Osteoblast (primary cell): ENCODE measurements at regions not wholly inside any gene's neighbourhood (a gene's known extent, or its start where the extent isn't known, plus 50 kb on each side); places are given as distances from the start of the nearest gene placed in this dataset.

Experiments
- DNase-seq: peaks from one replicate; pipeline ENCODE4 v3.0.0; 2011; ENCODE audit warnings: low spot score, mixed read lengths; ENCODE audit not compliant: insufficient read length; ENCODE audit errors: missing footprints
- H2AFZ ChIP-seq: 2 replicates; pipeline ENCODE4 v1.6.0; 2011; ENCODE audit warnings: mild to moderate bottlenecking, low read length
- H3K27ac ChIP-seq: 2 replicates; pipeline ENCODE4 v1.5.1; 2011; ENCODE audit warnings: mild to moderate bottlenecking, low read depth, low read length, moderate library complexity
- H3K27me3 ChIP-seq: 2 replicates; pipeline ENCODE4 v1.6.0; 2012; ENCODE audit warnings: mild to moderate bottlenecking, control low read depth, inconsistent platforms, low read length, moderate library complexity; ENCODE audit not compliant: insufficient read depth
- H3K36me3 ChIP-seq: 2 replicates; pipeline ENCODE4 v1.5.1; 2011; ENCODE audit warnings: mild to moderate bottlenecking, low read length, control low read depth, moderate library complexity; ENCODE audit not compliant: insufficient read depth
- H3K4me1 ChIP-seq: 2 replicates; pipeline ENCODE4 v1.5.1; 2011; ENCODE audit warnings: mild to moderate bottlenecking, low read length, control low read depth, moderate library complexity; ENCODE audit not compliant: insufficient read depth
- H3K4me2 ChIP-seq: 2 replicates; pipeline ENCODE4 v1.6.0; 2011; ENCODE audit warnings: mild to moderate bottlenecking, low read length; ENCODE audit not compliant: insufficient read depth
- H3K4me3 ChIP-seq: fragments of 200-600 bp; sonication (generic); 3 replicates; pipeline ENCODE4 v1.5.1; 2012; ENCODE audit warnings: mild to moderate bottlenecking, low read length, inconsistent platforms; ENCODE audit not compliant: insufficient read depth
- H3K79me2 ChIP-seq: 2 replicates; pipeline ENCODE4 v1.6.0; 2012; ENCODE audit warnings: mild to moderate bottlenecking, low read length, control low read depth, inconsistent platforms; ENCODE audit not compliant: insufficient read depth
- H3K9me3 ChIP-seq: 2 replicates; pipeline ENCODE4 v1.5.1; 2011; ENCODE audit warnings: low read depth, low read length, control low read depth
- H4K20me1 ChIP-seq: 2 replicates; pipeline ENCODE4 v1.6.0; 2012; ENCODE audit warnings: mild to moderate bottlenecking, low read length, control low read depth; ENCODE audit not compliant: insufficient read depth
- CTCF ChIP-seq: IDR thresholded peaks from 2 replicates; pipeline ENCODE4 v1.5.1; 2011; ENCODE audit warnings: mild to moderate bottlenecking, low read depth, low read length, moderate library complexity; ENCODE audit errors: extremely low read depth

- no peaks in the 10 kb centered on the region for H3K27me3 ChIP-seq
- no peak for TF ChIP-seq CTCF
- no peaks in the 10 kb centered on the region for H3K4me1 ChIP-seq
- H4K20me1 ChIP-seq, result no peaks in the 10 kb centered on the region
- no peak overlapping the region for H3K27ac ChIP-seq
- no peak overlapping the region for H3K4me2 ChIP-seq
- no peak overlapping the region for H2AFZ ChIP-seq
- no peak for DNase-seq
- no peak overlapping the region for H3K4me3 ChIP-seq
- H3K79me2 ChIP-seq, result no peaks in the 10 kb centered on the region
- no peaks in the 10 kb centered on the region for H3K9me3 ChIP-seq
- H3K36me3 ChIP-seq, result no peaks in the 10 kb centered on the region
Observed at GRCh38 chr5:136924490-136924889, 559.1 kb upstream of the TRPC7 start.

GRCh38 chr5:136910625-136911024 is 545.3 kb upstream of the TRPC7 start:
- Histone ChIP-seq H3K4me1 (no peaks in the 10 kb centered on the region), H3K4me3 (no peak overlapping the region), H3K4me2 (no peak overlapping the region), H4K20me1 (no peaks in the 10 kb centered on the region), H3K79me2 (no peaks in the 10 kb centered on the region), H2AFZ (no peak overlapping the region), H3K27ac (no peak overlapping the region), H3K36me3 (no peaks in the 10 kb centered on the region), H3K9me3 (no peaks in the 10 kb centered on the region), H3K27me3 (no peaks in the 10 kb centered on the region)
- DNase-seq, result no peak
- TF ChIP-seq CTCF, result no peak

DNA sequence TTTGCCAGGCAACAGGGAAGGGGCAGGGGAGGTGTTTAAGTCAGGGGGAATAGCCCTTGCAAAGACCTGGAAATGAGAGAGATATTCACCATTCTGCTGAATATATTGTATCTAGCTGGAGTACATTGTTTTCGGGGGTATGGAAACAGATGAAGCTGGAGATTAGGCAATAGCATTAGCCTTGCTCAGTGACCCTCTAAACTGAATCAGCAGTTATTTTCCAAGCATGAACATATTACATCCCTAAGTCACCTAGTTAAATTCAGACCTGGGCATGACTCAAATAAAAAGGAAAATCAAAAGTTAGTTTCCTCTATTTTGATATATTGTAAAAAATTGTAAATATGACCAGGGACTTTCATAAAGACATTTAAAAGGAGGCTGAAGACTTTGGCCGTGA is 544.6 kb upstream of the TRPC7 start:
- no peak for TF ChIP-seq CTCF
- Histone ChIP-seq H3K79me2 (no peaks in the 10 kb centered on the region), H3K27ac (no peak overlapping the region), H3K27me3 (no peaks in the 10 kb centered on the region), H3K4me2 (no peak overlapping the region), H3K36me3 (no peaks in the 10 kb centered on the region), H3K4me3 (no peak overlapping the region), H3K4me1 (no peaks in the 10 kb centered on the region), H3K9me3 (no peaks in the 10 kb centered on the region), H2AFZ (no peak overlapping the region), H4K20me1 (no peaks in the 10 kb centered on the region)
- DNase-seq, result no peak

DNA sequence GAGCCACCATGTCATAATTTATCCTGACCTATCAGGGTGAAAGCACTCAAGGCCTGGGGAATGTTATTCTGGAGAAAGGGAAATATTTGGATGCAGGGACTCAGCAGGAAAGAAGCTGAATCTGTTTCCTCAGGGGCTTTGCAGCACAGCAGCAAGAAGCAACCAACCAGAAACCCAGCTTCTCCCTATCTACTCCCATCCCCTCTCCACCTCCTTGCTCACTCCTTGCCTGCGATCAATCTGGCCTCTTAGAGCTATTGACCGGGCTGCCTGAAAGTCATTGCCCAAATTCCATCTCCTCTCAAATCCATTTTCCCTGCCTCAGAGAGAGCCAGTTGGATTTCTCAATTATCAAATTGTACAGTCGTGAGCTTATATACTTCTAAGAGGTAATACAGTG is 542.0 kb upstream of the TRPC7 start:
- no peak overlapping the region for H3K4me2 ChIP-seq
- H3K79me2 ChIP-seq, result no peaks in the 10 kb centered on the region
- no peaks in the 10 kb centered on the region for H3K9me3 ChIP-seq
- H3K4me1 ChIP-seq, result no peaks in the 10 kb centered on the region
- DNase-seq, result no peak
- H2AFZ ChIP-seq, result no peak overlapping the region
- H3K4me3 ChIP-seq, result no peak overlapping the region
- no peaks in the 10 kb centered on the region for H4K20me1 ChIP-seq
- H3K36me3 ChIP-seq, result no peaks in the 10 kb centered on the region
- no peaks in the 10 kb centered on the region for H3K27me3 ChIP-seq
- TF ChIP-seq CTCF, result no peak
- no peak overlapping the region for H3K27ac ChIP-seq
